Eye (tissue), 1 donor: ENCODE measurements at regions not wholly inside any gene's neighbourhood (a gene's known extent, or its start where the extent isn't known, plus 50 kb on each side); places are given as distances from the start of the nearest gene placed in this dataset.
"Not testable (repeated sequence)": the region's sequence is repeated elsewhere in the genome, so short reads cannot be mapped to it uniquely, and the experiment has no call there.

Source experiments
- DNase-seq: peaks from one replicate; pipeline ENCODE4 v3.0.0-alpha.2; 2015

DNA sequence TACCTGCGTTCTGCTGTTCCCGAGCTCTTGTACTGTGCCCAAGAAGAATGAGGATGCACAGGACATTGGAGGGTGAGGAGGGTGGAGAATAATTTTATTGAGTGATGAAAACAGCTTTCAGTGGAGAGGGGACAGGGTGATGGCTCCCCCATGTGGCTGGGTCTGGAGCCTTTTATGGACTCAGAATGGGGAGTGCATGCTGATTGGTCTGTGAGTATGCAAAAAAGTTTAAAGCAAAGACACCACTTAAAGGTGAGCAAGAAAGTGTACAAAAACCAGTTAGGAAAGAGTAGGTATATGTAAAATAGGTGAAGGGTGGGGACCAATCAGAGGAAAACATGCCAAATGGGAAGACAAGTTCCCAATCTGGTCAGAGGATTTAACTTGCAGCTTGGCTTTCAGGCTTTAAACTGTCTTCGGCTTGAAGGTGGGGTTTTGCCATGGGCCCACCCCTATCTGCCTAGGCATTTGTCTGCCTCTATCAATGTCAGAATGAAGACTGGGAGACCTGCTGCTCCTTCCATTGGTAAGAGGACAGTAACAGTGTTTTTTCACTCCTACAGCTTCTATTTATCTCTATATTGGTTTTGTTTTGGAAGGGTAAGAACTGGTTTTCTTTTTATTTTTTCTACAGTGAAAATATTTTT, 118.0 kb upstream of the RAI14 start:
- DNase-seq: no peak

DNA sequence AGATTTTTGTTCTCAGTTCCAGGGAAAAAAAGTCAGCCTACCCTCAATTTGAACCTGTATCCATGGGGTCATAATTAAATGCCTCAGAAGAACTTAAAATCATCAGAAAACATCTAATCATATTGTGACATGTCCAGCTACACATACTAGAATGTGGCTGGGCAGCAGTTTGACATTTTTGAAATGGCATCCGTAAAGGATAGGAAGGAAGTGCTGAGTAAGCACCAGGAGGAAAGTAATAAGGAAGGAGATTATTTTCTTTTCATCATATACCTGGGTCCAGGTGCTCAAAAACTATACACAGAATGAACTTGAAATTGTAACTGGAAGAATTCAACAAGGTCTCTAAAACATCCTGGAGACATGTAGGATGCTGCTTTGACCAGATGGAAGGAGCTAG, 116.9 kb upstream of the RAI14 start:
- DNase-seq: no peak

DNA sequence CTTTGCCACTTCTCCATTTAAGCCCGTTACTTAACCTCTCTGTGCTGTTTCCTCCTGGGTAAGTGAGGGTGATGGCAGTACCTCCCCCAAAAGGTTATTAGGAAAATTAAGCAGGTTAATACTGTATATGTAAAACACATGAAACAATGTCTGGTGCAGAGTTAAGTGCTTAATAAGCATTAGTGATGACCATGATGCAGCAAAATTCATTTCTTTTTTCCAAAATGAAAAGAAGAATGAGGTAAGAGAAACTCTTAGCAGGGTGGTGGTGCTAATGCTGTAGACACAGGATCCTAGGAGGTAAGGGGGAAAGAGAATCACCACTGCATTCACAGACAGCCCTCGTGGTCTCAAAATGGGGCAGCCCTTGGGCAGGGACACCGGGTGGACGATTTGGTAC, 115.1 kb upstream of the RAI14 start:
- no peak for DNase-seq

DNA sequence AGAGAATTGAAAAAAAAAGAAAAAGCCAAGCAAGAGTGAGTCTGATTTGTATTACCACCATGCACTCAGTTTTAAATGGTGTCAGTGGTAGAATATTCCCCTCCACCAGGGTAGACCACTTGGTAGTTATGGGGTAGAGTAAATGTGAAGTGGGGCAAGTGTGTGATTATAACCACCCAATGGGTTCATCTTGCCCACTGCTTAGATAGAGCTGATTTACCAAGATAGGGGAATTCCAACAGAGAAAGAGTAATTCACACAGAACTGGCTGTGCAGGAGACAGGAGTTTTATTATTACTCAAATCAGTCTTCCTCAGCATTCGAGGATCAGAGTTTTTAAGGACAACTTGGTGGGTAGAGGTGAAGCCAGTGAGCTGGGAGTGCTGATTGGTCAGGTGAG, 113.3 kb upstream of the RAI14 start:
- no peak for DNase-seq

DNA sequence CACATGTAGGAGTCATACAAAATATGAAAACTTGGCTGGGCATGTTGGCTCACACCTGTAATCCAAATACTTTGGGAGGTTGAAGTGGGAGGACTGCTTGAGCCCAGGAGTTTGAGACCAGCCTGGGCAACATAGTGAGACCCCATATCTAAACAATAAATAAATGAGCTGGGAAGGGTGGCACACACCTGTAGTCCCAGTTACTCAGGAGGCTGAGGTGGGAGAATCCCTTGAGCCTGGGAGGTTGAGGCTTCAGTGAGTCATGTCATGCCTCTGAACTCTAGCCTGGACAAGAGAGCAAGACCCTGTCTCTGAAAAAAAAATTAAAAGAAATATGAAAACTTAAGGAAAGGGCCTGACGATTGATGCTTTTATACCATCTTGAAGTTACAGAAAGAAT, 112.4 kb upstream of the RAI14 start:
- no peak for DNase-seq

DNA sequence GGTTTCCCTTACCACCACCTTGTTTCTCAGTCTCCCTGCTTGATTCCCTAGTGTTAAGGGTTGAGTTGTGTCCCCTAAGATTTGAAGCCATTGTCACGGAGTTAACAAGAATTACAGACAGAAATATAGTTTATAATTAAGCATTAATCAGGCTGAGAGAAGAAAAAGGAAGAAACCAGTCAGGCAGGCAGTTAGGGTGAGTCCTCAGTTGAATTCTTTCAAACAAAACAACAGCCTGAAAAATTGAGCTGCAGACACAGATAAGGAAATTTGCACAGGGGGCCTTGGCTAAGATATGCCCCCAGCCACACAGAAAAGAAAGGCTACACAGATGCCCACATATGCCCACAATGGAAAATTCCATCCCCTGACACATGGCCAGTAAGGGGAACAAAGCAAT, 111.7 kb upstream of the RAI14 start:
- no peak for DNase-seq

DNA sequence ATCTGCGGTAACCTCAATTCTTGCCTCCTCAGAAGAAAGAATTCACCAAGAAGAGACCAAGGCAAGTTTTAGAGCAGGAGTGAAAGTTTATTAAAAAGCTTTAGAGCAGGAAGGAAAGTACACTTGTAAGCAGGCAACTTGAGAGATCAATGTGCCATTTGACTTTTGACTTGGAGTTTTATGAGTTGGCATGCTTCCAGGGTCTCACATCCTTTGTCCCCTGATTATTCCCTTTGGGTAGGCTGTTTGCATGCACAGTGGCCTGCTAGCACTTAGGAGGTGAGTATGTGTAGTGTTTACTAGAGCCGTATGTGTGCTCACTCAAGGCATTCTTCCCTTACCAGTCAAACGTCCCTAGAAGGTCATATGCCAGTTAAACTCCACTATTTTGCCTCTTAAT, 111.0 kb upstream of the RAI14 start:
- no peak for DNase-seq

DNA sequence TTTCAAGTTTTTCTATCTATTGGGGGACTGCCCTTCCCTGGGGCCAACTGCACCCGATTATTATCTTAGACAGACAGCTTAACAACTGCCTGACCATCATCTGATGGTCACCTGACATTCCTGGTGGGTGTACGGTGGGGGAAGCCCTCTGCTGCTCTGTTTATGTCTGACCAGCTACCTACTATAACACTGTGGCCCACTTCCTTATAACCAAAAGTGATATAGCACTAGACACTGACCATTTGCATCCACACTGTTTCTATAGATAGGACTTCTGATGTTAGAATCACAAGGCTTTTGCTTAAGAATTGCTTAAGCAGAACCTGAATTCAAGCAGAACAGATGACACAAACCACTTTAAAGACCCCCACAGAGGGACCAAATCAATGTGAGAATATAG, 110.5 kb upstream of the RAI14 start:
- DNase-seq: no peak

DNA sequence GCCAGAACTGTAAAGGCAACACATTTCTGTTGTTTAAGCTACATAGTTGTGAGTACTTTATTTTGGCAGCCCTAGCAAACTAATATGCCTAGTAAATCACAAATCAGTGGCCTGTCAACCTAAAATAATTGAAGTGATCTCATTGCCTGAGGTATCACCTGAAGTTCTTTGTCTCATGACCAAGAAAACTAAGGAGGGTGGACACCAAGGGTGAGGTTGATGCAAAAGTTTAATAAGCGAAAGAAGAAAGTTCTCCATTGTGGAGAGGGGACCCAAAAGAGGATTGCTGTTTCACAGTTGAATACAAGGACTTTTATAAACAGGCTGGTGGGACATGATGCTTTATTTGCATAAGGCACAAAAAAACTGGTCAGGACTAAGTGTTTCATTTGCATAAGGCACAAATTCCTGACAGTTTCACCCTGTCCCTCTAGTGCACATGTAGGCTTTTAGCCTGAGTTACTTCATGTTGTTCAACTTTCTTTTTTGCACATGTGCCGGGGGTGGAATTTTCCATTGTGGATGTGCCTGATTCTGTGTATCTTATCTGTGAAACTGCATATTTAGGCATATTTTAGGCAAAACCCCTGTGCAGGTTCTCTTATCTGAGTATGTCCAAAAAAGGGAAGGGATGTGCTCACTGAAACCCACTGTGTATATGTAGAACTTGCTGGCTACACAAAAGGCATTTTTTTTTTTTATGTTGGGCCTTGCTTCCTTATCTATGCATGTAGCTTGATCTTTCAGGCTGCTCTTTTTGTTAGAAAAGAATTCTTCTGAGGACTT, 108.6 kb upstream of the RAI14 start:
- no peak for DNase-seq

DNA sequence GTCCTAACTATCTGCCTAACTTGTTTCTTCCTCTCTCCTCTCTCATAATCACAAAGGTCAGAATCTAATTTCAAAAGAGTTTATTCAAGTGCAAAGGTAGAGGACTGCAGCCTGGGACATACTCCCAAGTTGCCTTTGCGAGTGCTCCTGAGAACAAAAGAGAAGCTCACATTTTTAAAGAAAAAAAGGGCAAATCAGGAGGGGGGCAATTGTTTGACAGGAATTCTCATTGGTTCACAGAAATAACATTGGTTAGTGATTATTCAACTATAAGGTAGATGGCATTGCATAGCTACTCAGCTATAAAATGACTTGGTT, 108.1 kb upstream of the RAI14 start:
- no peak for DNase-seq

DNA sequence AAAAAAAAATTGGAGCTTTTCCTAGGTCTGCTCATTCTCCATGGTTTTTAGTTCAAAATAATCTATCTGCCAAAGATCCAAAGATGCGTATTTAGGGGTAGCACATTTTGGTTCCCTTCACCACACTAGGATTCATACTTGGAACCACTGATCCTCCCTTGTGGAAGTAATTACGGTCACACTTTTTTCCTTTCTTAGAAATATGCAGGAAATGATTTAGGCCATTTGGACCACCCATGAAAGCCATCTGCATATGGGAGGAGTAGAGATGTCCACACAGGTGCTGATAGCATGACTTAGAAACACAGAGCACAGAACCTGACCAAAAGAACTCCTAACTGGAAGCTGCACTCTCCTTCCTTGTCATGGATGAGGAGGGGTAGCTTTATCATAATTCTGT, 105.9 kb upstream of the RAI14 start:
- peak; percentile 39 for DNase-seq

DNA sequence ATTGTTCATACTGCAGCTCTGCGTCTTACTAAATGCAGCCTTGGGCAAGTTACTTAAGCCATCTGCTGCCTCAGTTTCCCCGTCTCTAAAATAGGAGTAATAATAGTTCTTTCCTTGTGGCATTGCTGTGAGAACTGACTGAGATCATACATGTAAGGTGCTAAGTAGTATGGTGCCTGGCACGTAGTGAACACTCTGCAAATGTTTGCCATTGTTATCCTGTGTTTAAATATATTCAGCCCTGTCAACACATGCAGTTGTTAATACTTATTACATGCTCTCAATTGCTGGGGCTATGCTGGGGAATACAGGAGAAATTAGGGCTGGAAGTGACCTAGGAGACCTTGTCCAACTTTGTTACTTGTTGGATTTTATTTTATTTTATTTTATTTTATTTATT, 105.2 kb upstream of the RAI14 start:
- DNase-seq: no peak

DNA sequence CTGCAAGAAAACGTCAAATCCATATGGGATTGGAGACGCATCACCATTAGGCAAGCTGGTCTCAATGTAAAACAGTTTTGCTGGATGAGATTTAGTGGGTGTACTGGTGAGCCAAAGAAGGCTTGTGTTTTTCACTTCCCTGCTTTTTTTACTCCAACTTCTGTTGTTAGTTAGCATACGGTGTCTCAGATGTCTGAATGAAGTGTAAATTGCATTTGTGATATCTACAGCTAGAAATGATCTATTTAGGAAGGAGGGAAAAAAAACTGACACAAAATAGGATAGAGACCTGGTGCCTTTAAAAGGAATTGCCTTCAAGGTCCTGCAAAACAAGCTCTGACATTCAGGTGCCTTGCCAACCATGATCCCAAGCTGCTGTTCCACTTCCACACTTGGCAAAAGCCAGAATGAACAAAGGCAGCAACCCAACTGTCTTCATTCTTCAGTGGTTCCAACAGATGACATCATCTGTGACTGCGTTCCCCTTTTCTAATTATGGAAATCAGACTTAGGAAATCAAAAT, 104.2 kb upstream of the RAI14 start:
- peak; percentile 55 for DNase-seq

DNA sequence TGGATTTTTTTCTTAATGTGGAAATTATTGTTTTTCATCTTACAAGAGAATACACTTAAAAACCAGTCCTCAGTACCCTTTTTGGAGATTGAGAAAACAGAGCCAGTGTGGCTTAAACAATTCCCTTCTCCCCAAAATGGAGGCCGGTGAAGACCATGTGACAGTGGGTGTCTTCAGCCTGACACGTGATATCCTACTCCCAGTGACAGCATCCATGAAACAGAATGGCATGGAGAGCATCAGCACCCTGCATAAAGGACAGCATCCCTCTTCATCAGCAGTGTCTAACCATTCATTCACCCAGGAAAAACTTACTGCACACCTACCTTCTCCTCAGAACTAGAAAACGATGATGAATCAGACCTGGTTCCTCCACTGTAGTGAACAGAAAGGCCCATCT, 103.4 kb upstream of the RAI14 start:
- DNase-seq: no peak

DNA sequence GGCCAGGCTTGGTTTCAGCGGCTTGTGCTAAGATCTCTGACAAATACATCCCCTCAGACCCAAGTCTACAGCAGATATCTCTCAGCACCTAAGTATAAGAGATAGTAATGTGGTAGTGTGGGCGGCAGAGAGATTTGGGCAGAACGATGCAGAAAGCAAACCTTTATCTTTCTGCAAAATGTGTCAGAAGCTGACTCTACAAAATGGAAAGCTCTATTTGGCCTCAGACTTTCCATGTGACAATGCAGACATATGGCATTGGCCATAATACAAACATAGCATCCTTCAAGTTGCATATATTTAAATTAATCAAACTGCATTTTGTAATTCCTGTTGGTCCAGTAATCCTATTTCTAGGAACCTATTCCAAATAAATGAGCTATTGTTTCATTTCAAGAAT, 102.5 kb upstream of the RAI14 start:
- DNase-seq: no peak

DNA sequence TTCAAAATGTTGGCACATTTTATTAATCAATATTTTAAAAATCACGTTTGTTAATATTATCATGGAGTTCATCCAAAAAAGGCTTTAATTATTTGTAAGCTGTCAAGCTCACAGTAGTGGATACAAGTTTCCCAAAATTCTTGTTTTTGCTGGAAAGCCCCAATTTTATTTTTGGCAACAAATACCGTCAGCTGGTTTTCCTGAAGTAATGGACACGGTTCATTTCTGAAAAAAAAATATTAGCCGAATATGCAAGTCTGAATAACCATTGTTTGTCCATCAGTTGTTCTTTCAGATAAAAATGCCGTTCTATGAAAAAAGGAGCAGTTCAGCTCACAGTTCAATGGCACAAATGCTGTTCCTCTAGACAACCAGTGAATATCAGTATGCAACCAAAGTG, 101.5 kb upstream of the RAI14 start:
- no peak for DNase-seq

DNA sequence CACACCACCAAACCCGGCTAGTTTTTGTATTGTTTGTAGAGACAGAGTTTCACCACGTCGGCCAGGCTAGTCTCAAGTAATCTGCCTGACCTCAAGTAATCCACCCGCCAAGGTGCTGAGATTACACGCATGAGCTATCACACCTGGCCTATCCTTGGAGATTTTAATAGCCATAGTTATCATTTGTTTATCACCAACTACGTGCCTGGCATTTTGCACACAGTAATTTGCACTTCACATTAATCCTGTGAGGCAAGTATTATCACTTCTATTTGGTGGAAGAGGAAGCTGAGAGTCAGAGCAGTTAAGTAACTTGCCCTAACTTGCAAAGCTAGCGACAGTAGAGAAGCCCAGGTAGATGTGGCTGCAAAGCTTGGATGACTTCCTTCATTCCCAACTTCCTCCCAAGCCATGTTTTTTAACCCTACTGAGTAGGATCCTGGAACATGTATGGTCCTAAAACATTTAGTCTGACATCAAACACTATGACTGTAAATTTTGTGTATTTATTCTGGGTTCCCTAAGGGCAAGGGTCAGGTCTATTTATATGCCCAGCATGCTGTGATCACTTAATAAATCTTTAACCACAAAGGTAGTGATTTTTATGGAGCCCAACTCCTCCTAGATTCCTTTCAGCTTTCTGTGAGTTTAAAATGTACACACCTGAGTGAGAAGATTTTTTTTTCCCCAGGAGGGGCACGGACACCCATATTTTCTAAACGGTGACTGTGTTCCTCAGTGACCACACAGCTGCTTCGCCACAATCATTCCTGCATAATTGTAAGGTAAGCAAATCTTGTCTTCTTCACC, 100.2 kb upstream of the RAI14 start:
- DNase-seq: no peak

DNA sequence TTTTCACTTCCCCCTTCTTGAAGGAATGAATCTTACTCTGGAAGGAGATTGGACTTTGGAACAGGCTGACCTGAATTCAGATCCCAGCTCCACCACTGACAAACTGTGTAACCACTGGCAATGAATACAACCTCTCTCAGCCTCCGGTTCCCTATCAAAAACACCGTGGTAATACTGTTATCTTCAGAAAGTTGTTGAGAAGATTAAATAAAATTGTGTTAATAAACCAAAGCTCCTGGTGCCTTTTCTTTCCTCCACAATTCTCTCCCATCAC, 99.7 kb upstream of the RAI14 start:
- DNase-seq: no peak

DNA sequence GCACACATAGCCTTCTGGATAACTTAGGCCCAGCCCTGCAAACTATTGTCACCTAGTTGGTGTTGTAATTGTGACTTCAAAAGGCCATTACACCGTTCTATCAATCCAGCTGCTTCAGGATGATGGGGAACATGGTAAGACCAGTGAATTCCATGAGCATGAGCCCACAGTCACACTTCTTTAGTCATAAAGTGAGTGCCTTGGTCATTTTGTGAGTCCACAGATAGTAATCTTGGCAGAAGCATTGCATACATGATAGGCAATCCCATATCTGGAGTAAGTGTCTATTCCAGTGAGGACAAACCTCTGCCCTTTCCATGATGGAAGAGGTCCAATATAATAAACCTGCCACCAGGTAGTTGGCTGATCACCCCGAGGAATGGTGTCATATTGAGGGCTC, 94.5 kb upstream of the RAI14 start:
- not testable (repeated sequence) for DNase-seq

DNA sequence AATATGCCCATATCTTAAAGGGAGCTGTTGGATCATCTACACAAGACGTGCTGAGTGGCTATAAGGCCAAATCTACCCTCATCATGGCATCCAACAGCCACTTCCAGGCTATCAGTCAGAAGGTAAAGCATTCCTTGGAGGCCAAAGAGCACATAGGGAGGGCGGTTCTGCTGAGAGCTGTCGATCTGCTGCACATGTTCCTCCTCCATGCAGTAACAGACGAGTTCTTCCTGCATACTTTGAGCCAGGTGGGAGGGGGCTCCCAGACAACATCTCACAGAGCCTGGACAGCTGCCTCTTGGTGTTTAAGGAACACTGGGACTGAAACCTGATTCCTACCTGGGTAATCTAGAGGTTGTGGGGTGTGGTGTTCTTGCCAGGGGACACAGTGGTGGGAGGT, 93.3 kb upstream of the RAI14 start:
- no peak for DNase-seq

DNA sequence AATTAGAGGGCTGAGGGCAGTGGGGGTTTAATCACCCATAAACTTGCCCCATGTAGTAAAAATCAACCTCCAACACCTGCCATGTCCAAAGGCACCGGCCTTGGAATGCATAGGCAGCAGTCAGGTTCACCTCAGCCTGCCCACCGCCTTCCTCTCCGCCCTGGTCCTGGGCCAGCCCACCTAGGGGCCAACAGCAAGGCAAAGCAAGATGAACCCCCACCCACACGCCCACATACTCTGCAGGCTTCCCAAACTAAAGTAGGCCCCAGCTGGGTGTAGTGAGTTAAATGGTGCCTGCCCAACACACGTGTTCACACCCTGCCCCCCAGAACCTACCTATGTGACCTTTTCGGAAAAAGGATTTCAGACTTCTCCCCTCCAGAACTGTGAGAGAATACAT, 92.9 kb upstream of the RAI14 start:
- no peak for DNase-seq

DNA sequence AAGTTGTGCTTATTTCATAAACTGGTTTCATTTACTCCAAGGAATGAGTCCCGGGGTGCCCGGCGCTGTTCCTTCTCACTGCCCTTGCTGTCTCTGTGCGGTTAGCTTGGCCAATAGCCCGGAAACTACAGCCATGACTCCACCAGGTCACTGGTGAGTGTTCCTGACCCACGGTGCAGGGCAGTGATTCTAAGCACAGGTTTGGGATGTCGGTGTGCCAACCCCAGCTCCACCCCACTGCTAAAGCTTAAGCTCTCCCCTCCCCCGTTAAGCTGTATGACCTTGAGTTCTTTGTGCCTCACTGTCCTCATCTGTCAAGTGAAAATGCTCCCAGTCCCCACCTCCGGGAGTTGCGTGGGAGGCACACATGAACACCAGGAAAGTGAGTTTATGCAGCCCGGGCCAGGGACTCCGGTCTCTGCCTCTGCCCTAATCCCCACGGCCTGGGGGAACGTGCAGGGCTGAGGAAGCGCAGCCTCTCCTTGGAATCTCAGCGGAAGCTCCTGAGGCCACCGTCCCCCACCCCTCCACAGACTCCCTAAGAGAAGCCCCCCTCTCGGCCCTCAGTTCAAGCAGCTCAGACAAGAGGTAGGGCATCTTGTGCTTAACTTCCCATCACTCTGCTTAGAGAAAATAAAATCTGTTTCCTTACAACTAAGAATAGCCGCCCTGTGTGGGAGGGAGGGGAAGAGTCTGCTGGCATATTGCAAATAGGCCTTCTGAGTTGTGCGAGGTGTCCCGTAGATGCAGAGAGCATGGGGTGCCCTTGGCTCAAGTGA, 92.0 kb upstream of the RAI14 start:
- peak; percentile 16 for DNase-seq

DNA sequence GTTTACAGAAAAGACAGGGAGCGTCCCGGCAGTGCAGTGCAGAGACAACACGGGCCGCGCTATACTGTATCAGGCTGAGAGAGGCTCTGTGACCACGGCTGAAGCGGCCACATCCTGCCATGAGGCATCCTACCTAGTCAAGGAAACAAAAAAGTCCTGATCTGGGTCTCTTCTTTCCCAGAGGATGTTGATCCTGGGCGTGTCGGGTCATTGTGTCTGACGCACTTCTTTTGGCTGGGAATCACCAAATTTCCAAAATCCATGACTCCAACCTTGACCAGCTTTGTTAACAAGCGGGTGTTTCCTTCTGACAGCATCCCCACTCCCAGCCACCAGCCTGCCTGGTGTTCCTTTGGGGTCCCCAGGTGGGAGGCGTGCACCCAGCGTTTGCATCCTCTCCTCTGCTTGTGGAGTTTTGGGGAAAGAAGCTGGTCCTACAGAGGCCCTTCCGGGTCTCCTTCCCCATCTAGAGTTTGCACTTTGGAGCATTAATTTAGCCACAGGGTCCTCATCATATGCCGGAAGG, 91.4 kb upstream of the RAI14 start:
- no peak for DNase-seq
